ENCODE measurements at regions not wholly inside any gene's neighbourhood (a gene's known extent, or its start where the extent isn't known, plus 50 kb on each side); places are given as distances from the start of the nearest gene placed in this dataset.
"Not testable (repeated sequence)": the region's sequence is repeated elsewhere in the genome, so short reads cannot be mapped to it uniquely, and the experiment has no call there.

DNA sequence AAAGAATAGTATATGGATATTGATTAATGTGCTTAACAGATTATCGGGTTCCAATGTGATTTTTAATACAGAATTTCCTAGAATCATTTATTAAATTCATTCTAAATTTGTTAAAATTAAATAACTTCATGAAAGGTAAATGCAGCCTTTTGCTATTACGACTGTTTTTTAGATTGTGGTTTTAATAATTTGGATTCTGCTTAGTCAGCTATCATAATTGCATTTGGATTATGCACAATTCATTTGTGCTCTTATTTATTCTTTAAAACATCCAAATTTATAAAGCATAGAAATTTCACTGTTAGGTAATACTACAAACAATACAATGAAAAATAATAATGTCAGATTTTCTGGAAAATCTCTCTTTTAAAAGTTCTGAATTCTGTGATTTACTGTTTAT is 1598.5 kb downstream of the EFNA5 start:
- Histone ChIP-seq H3K27me3 (no peaks in the 10 kb centered on the region), H3K9me3 (replicated peaks) (peaks cover 5% of the 10 kb centered on the region), H3K27ac (no peak overlapping the region), H3K4me3 (no peak overlapping the region), H3K36me3 (no peaks in the 10 kb centered on the region), H3K4me1 (no peaks in the 10 kb centered on the region)
- no peak for DNase-seq

GRCh38 chr5:106047341-106047740 is 1623.4 kb downstream of the EFNA5 start:
- no peaks in the 10 kb centered on the region for H3K4me1 ChIP-seq
- DNase-seq = no peak
- no peaks in the 10 kb centered on the region for H3K9me3 ChIP-seq (replicated peaks)
- no peak overlapping the region for H3K27ac ChIP-seq
- no peak overlapping the region for H3K4me3 ChIP-seq
- H3K36me3 ChIP-seq = no peaks in the 10 kb centered on the region
- H3K27me3 ChIP-seq = no peaks in the 10 kb centered on the region

GRCh38 chr5:106032069-106032468 is 1638.7 kb downstream of the EFNA5 start:
- not testable (repeated sequence) for H3K27ac ChIP-seq; H3K36me3 ChIP-seq; H3K4me1 ChIP-seq; H3K9me3 ChIP-seq (replicated peaks); H3K4me3 ChIP-seq; DNase-seq; H3K27me3 ChIP-seq

DNA sequence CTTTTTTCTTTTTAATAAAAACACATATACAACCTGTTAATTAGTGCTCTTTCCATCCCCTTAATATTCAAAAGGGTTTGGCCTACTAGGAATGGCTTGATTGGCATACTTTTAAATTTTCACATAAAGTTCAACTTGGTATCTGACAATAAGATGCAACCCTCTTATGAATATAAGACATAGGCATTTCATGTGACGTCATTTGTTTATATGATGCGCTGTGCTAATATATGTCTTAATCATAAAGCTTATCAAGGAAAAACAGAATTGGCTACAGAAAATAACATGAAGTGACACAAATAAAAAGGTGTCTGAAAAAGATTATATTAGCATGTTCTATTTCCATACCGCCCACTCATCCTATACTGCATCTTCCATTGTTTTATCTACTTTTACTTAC is 1642.4 kb downstream of the EFNA5 start:
- H3K9me3 ChIP-seq (replicated peaks) = no peaks in the 10 kb centered on the region
- no peak overlapping the region for H3K4me3 ChIP-seq
- no peak overlapping the region for H3K27ac ChIP-seq
- no peak for DNase-seq
- no peaks in the 10 kb centered on the region for H3K36me3 ChIP-seq
- no peaks in the 10 kb centered on the region for H3K4me1 ChIP-seq
- H3K27me3 ChIP-seq = no peaks in the 10 kb centered on the region

GRCh38 chr5:106020894-106021293 is 1649.8 kb downstream of the EFNA5 start:
- no peak for DNase-seq
- no peaks in the 10 kb centered on the region for H3K4me1 ChIP-seq
- H3K9me3 ChIP-seq (replicated peaks) = no peaks in the 10 kb centered on the region
- no peak overlapping the region for H3K4me3 ChIP-seq
- no peaks in the 10 kb centered on the region for H3K36me3 ChIP-seq
- H3K27me3 ChIP-seq = no peaks in the 10 kb centered on the region
- H3K27ac ChIP-seq = no peak overlapping the region

DNA sequence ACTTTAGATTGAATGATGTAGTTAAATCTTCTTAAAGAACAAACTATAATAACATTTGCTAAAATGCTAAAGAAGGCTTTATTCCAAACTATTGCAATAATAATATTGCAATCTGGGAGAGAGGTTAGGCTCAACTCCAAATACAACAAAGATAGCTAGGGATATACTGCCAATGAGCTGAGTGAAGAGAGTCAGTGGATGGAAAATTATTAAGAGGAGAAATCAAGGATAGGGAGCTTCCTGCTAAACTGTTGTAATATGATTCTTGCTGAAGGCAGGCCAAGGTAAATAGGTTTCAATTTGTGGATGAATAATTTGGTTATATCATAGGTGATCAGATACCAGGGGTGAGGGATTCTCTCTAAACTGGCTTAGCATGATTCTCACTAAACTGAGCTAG is 1651.5 kb downstream of the EFNA5 start:
- Histone ChIP-seq H3K36me3 (no peaks in the 10 kb centered on the region), H3K4me3 (no peak overlapping the region), H3K4me1 (no peaks in the 10 kb centered on the region), H3K9me3 (replicated peaks) (no peaks in the 10 kb centered on the region), H3K27ac (no peak overlapping the region), H3K27me3 (no peaks in the 10 kb centered on the region)
- DNase-seq = no peak

GRCh38 chr5:106017243-106017857 is 1653.4 kb downstream of the EFNA5 start:
- Histone ChIP-seq H3K9me3 (replicated peaks) (no peaks in the 10 kb centered on the region), H3K27ac (no peak overlapping the region), H3K4me3 (no peak overlapping the region), H3K27me3 (no peaks in the 10 kb centered on the region), H3K36me3 (no peaks in the 10 kb centered on the region), H3K4me1 (no peaks in the 10 kb centered on the region)
- DNase-seq = no peak

GRCh38 chr5:106014262-106014661 is 1656.5 kb downstream of the EFNA5 start:
- Histone ChIP-seq H3K4me1 (no peaks in the 10 kb centered on the region), H3K27me3 (no peaks in the 10 kb centered on the region), H3K36me3 (no peaks in the 10 kb centered on the region), H3K9me3 (replicated peaks) (no peaks in the 10 kb centered on the region), H3K4me3 (no peak overlapping the region), H3K27ac (no peak overlapping the region)
- DNase-seq = no peak

DNA sequence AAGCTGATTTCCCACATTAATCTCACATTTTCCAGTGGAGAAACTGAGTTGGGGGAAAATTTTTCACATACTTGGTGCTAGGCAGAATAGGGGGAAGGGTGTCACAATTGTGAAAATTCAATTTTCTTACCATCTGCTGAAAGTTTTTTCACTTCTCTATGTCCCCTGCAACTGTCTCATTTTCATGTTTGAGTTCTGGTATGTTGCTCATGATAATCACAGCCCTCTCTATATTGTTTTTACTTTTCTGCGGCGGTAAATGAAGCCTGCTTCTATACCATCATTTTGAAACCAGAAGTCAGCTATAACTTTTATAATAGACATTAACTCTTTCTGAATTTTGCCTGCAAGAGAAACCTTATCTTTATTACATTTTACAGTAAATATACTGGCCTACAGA is 1664.5 kb downstream of the EFNA5 start:
- Histone ChIP-seq H3K4me3 (no peak overlapping the region), H3K27me3 (no peaks in the 10 kb centered on the region)
- DNase-seq = no peak

DNA sequence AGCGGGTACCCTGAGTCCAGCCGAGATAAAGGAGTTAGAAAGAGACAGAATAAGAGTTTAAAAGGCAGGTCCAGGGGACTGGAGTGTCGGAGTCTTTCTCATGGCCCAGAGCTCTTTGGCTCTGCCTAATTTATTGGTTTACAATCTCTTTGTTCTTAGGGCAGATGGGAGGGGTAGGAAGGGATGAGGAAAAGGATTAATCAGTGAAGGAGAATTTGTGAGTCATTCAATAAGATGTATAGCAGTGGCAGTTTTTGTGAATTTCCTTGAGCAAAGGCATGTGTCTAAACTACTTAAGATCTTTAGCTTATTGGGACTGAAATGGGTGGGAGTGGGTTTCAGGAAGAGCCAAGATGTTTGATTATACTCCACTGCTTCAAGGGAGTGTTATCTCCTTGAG is 1671.7 kb downstream of the EFNA5 start:
- H3K4me3 ChIP-seq; H3K9me3 ChIP-seq (replicated peaks); DNase-seq; H3K4me1 ChIP-seq; H3K27me3 ChIP-seq; H3K27ac ChIP-seq; H3K36me3 ChIP-seq: not testable (repeated sequence)

More for the DNA sequence above, 1664.5 kb downstream of the EFNA5 start:
- no peak overlapping the region for H3K27ac ChIP-seq
- H3K4me1 ChIP-seq = no peaks in the 10 kb centered on the region
- no peaks in the 10 kb centered on the region for H3K9me3 ChIP-seq (replicated peaks)
- H3K36me3 ChIP-seq = no peaks in the 10 kb centered on the region

DNA sequence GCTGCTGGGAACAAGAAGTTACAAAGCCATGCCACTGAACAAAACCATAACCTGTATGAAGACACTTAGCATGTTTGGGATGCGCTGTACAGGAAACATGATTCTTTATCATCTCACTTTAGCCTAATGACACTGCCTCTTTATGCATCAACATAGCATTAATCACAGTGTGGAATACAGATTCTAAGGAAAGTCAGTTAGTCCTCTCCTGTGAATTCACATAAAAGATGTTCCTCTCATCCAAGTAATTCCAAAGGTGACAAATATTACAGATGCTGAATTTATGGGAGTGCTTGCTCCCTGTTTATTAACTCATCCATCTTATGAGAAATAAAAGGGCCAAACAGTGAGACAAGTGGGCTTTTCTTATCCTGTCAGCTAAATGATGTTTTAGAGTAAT is 1677.7 kb downstream of the EFNA5 start:
- Histone ChIP-seq H3K9me3 (replicated peaks) (no peaks in the 10 kb centered on the region), H3K27me3 (no peaks in the 10 kb centered on the region), H3K4me3 (no peak overlapping the region), H3K36me3 (no peaks in the 10 kb centered on the region), H3K27ac (no peak overlapping the region), H3K4me1 (no peaks in the 10 kb centered on the region)
- no peak for DNase-seq

- H3K27ac ChIP-seq = no peak overlapping the region
- H3K27me3 ChIP-seq = no peaks in the 10 kb centered on the region
- no peaks in the 10 kb centered on the region for H3K36me3 ChIP-seq
Measured at GRCh38 chr5:105982526-105982925, 1688.2 kb downstream of the EFNA5 start.

DNA sequence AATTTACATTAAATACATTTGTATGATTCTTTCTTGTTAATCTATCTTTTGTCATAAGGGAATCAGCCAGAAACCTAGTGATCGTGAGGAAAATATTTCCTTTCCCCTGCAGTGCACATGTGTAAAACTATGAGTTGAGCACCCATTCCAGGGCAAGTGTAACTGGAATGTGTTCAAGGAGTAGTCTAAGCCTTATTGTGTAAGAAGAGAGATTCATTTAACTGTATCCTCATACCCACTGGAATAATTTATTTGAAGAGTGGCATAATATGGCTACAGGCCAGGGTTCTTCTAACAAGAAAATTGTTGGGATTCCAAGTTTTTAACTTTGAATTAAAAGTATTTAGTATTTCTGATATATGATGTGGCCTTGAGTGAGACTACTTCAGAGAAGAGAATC is 1692.7 kb downstream of the EFNA5 start:
- Histone ChIP-seq H3K4me3 (no peak overlapping the region), H3K9me3 (replicated peaks) (no peaks in the 10 kb centered on the region), H3K4me1 (no peaks in the 10 kb centered on the region), H3K36me3 (no peaks in the 10 kb centered on the region), H3K27ac (no peak overlapping the region), H3K27me3 (no peaks in the 10 kb centered on the region)
- DNase-seq = no peak

More at GRCh38 chr5:105982526-105982925, 1688.2 kb downstream of the EFNA5 start:
- DNase-seq = no peak
- H3K9me3 ChIP-seq (replicated peaks) = no peaks in the 10 kb centered on the region
- H3K4me3 ChIP-seq = no peak overlapping the region
- H3K4me1 ChIP-seq = no peaks in the 10 kb centered on the region

- H3K27me3 ChIP-seq = no peaks in the 10 kb centered on the region
- no peaks in the 10 kb centered on the region for H3K9me3 ChIP-seq (replicated peaks)
- DNase-seq = no peak
- no peak overlapping the region for H3K27ac ChIP-seq
- no peak overlapping the region for H3K4me3 ChIP-seq
- no peaks in the 10 kb centered on the region for H3K36me3 ChIP-seq
- H3K4me1 ChIP-seq = no peaks in the 10 kb centered on the region
Measured at GRCh38 chr5:105977163-105977562, 1693.6 kb downstream of the EFNA5 start.

- no peaks in the 10 kb centered on the region for H3K36me3 ChIP-seq
- H3K27me3 ChIP-seq = no peaks in the 10 kb centered on the region
- H3K4me3 ChIP-seq = no peak overlapping the region
- no peaks in the 10 kb centered on the region for H3K9me3 ChIP-seq (replicated peaks)
- DNase-seq = no peak
- no peak overlapping the region for H3K27ac ChIP-seq
- no peaks in the 10 kb centered on the region for H3K4me1 ChIP-seq
Measured at GRCh38 chr5:105970919-105971318, 1699.8 kb downstream of the EFNA5 start.

GRCh38 chr5:105968981-105969380 is 1701.8 kb downstream of the EFNA5 start:
- H3K36me3 ChIP-seq = no peaks in the 10 kb centered on the region
- no peak overlapping the region for H3K27ac ChIP-seq
- no peak for DNase-seq
- H3K27me3 ChIP-seq = no peaks in the 10 kb centered on the region
- H3K4me3 ChIP-seq = no peak overlapping the region
- H3K9me3 ChIP-seq (replicated peaks) = no peaks in the 10 kb centered on the region; the same call in 1 of the 2 replicates
- H3K4me1 ChIP-seq = no peaks in the 10 kb centered on the region

Data from SJCRH30 (cell line).